K562 (cell line): ENCODE measurements at regions not wholly inside any gene's neighbourhood (a gene's known extent, or its start where the extent isn't known, plus 50 kb on each side); places are given as distances from the start of the nearest gene placed in this dataset.

Source experiments
- ATAC-seq: fragments of 200-7000 bp; cut with Tn5 transposase; 3 replicates; pipeline ENCODE4 v1.9.1; 2020; ENCODE audit warnings: moderate library complexity
- BruUV-seq: library from RNA; stranded (reverse); fragments of 400-500 nt; replicated peaks from 2 replicates; lab custom pipeline; 2021; lab: Mats Ljungman, UMichigan
- CTCF ChIA-PET: fragments of 300-600 bp; formaldehyde crosslinking; extraction: SDS; loops from one replicate; lab custom pipeline; 2021; ENCODE audit warnings: low intra/inter-chr PET ratio; lab: Yijun Ruan, JAX
- POLR2A ChIA-PET: fragments of 300-600, 350-650 bp; sonication (Branson Sonifier 250); formaldehyde crosslinking; extraction: SDS; loops from one replicate; lab custom pipeline; 2021; ENCODE audit warnings: antibody characterized with exemption, inconsistent platforms; lab: Yijun Ruan, JAX
- DNase-seq, 4 experiments: peaks; one replicate each; pipeline versions ENCODE4 v3.0.0 to v3.0.0-alpha.2; 2011 to 2018; ENCODE audit warnings: low spot score in 3 of 4, mixed read lengths in 3 of 4; ENCODE audit errors: extremely low read depth in 1 of 4
- FAIRE-seq: peaks from 2 replicates; lab custom pipeline; 2011; peaks lifted over from hg19 to GRCh38; lab: Jason Lieb, UNC
- H2AFZ ChIP-seq: 2 replicates; pipeline ENCODE4 v1.6.0; 2011; ENCODE audit warnings: low read depth, low read length, control low read depth, inconsistent platforms
- H3K27ac ChIP-seq: fragments of 200-600 bp; 3 replicates; pipeline ENCODE4 v1.8.0; 2011; ENCODE audit warnings: low read depth, mild to moderate bottlenecking, control low read depth, inconsistent platforms, low read length, moderate library complexity, mixed read lengths; ENCODE audit errors: extremely low read depth
- H3K27me3 ChIP-seq, 2 experiments: fragments of 300-600 bp in 1 of 2; 2 replicates in 1 of 2; 3 replicates in 1 of 2; pipeline versions ENCODE4 v1.6.0 to v1.8.0; 2011; ENCODE audit warnings: inconsistent platforms in 2 of 2, low read length in 2 of 2, mild to moderate bottlenecking in 1 of 2, mixed read lengths in 1 of 2, moderate library complexity in 1 of 2; ENCODE audit not compliant: control insufficient read depth in 2 of 2, insufficient read depth in 2 of 2
- H3K36me3 ChIP-seq: fragments of 300-600 bp; 3 replicates; pipeline ENCODE4 v1.8.0; 2011; ENCODE audit warnings: mild to moderate bottlenecking, low read length, inconsistent platforms; ENCODE audit not compliant: control insufficient read depth, insufficient read depth
- H3K4me1 ChIP-seq, 2 experiments: fragments of 200-600 bp in 1 of 2; replicated peaks in 1 of 2; 2 replicates in 1 of 2; 3 replicates in 1 of 2; pipeline versions ENCODE4 v1.5.1 to v1.8.0; 2011; ENCODE audit warnings: inconsistent platforms in 2 of 2, low read length in 2 of 2, mild to moderate bottlenecking in 1 of 2, mixed read lengths in 1 of 2, moderate library complexity in 1 of 2; ENCODE audit not compliant: control insufficient read depth in 2 of 2, insufficient read depth in 2 of 2
- H3K4me2 ChIP-seq: 2 replicates; pipeline ENCODE4 v1.6.1; 2011; ENCODE audit warnings: low read length, control low read depth, inconsistent platforms, mixed read lengths; ENCODE audit not compliant: insufficient read depth
- H3K4me3 ChIP-seq: fragments of 200-600 bp; sonication (generic), shearing (Covaris generic); 2 replicates; pipeline ENCODE4 v1.5.1; 2016; ENCODE audit warnings: control low read depth, inconsistent platforms
- H3K79me2 ChIP-seq: fragments of 200-600 bp; 3 replicates; pipeline ENCODE4 v1.8.0; 2011; ENCODE audit warnings: low read length, inconsistent platforms; ENCODE audit not compliant: control insufficient read depth, insufficient read depth
- H3K9ac ChIP-seq, 2 experiments: 2 replicates each; pipeline versions ENCODE4 v1.6.0 to v1.6.1; 2011; ENCODE audit warnings: low read depth in 2 of 2, low read length in 2 of 2, control low read depth in 1 of 2, inconsistent platforms in 1 of 2, mild to moderate bottlenecking in 1 of 2, mixed read lengths in 1 of 2; ENCODE audit not compliant: insufficient read depth in 1 of 2
- H3K9me1 ChIP-seq: one replicate; pipeline ENCODE4 v1.6.0; 2011; ENCODE audit warnings: inconsistent platforms, mild to moderate bottlenecking, low read length, moderate library complexity; ENCODE audit not compliant: control insufficient read depth, insufficient read depth
- H3K9me3 ChIP-seq: replicated peaks from 2 replicates; pipeline ENCODE4 v1.5.1; 2011; ENCODE audit warnings: low read depth, low read length, inconsistent platforms; ENCODE audit not compliant: control insufficient read depth, insufficient read depth
- H4K20me1 ChIP-seq: replicated peaks from 2 replicates; pipeline ENCODE4 v1.6.1; 2011; ENCODE audit warnings: low read length, inconsistent platforms, mixed read lengths; ENCODE audit not compliant: control insufficient read depth, insufficient read depth
- BCOR ChIP-seq: fragments of 450-650 bp; IDR thresholded peaks from 2 replicates; pipeline ENCODE4 v1.6.1; 2016
- CBX1 ChIP-seq: sonication (generic); IDR thresholded peaks from 2 replicates; pipeline ENCODE4 v1.6.1; 2016; ENCODE audit warnings: antibody characterized with exemption, low read depth, mild to moderate bottlenecking
- COPS2 ChIP-seq: fragments of 450-650 bp; conservative IDR thresholded peaks from 2 replicates; pipeline ENCODE4 v1.6.1; 2016; ENCODE audit warnings: mild to moderate bottlenecking, moderate library complexity
- HNRNPH1 ChIP-seq: fragments of 200-400 bp; formaldehyde crosslinking; optimal IDR thresholded peaks from 2 replicates; pipeline ENCODE3; 2017; ENCODE audit warnings: low read depth, mild to moderate bottlenecking, low read length, moderate library complexity
- MCM7 ChIP-seq, 2 experiments: fragments of 450-650 bp; IDR thresholded peaks; 2 replicates each; pipeline ENCODE4 v1.6.1; 2016 to 2018
- NUFIP1 ChIP-seq: fragments of 450-650 bp; IDR thresholded peaks from 2 replicates; pipeline ENCODE4 v1.6.1; 2018; ENCODE audit not compliant: partially characterized antibody
- RBM22 ChIP-seq: fragments of 200-400 bp; formaldehyde crosslinking; IDR thresholded peaks from 2 replicates; pipeline ENCODE4 v1.6.1; 2018; ENCODE audit warnings: low read length, low read depth; ENCODE audit not compliant: poor library complexity, severe bottlenecking
- RNF219 ChIP-seq: fragments of 250-450 bp; sonication (Bioruptor Pico); IDR thresholded peaks from 2 replicates; pipeline ENCODE4 v1.5.0; 2022; ENCODE audit warnings: mild to moderate bottlenecking
- SRSF3 ChIP-seq: fragments of 200-400 bp; formaldehyde crosslinking; IDR thresholded peaks from 2 replicates; pipeline ENCODE4 v1.6.1; 2016; ENCODE audit warnings: mild to moderate bottlenecking, low read length, moderate library complexity; ENCODE audit not compliant: insufficient read depth
- TEAD1 ChIP-seq, 2 experiments: fragments of 450-650 bp in 1 of 2; sonication (generic) in 1 of 2; formaldehyde crosslinking; IDR thresholded peaks; 2 replicates each; pipeline versions ENCODE4 v1.4.0 to v1.8.0; 2020 to 2022; ENCODE audit warnings: mild to moderate bottlenecking in 2 of 2, missing genetic modification reagents in 1 of 2
- TEAD2 ChIP-seq: fragments of 450-650 bp; IDR thresholded peaks from 2 replicates; pipeline ENCODE4 v1.6.1; 2016; ENCODE audit warnings: missing genetic modification characterization, control low read depth, missing compliant biosample characterization
- ZNF121 ChIP-seq: sonication (generic); formaldehyde crosslinking; conservative IDR thresholded peaks from 2 replicates; pipeline ENCODE4 v1.8.0; 2022; ENCODE audit warnings: missing genetic modification reagents
- ZNF830 ChIP-seq: fragments of 250-450 bp; sonication (Bioruptor Pico); IDR thresholded peaks from 2 replicates; pipeline ENCODE4 v1.5.0; 2021; ENCODE audit warnings: mild to moderate bottlenecking
- WGBS: fragments of 100-300 bp; shearing (Covaris generic); methylation state at CpG from one replicate; pipeline ENCODE4 v1.1.6; 2016; ENCODE audit warnings: low coverage, mixed read lengths; ENCODE audit not compliant: insufficient coverage; ENCODE audit errors: missing lambda C conversion rate; 5-methylcytosine and 5-hydroxymethylcytosine counted together
- in situ Hi-C: fragments of 300-500 bp; cut with MboI; formaldehyde crosslinking; loops from 4 replicates; pipeline ENCODE4 v1.15.0; 2018; ENCODE audit warnings: inconsistent platforms, mixed read lengths
- intact Hi-C: fragments of 100-400 bp; cut with micrococcal nuclease; formaldehyde crosslinking; loops from 2 replicates; pipeline ENCODE4 v1.14.2; 2022
- TF ChIP-seq, protein P1 (sequence below), 2 experiments: fragments of 450-650 bp in 1 of 2; sonication (generic) in 1 of 2; formaldehyde crosslinking; conservative IDR thresholded peaks; 2 replicates each; pipeline versions ENCODE4 v1.4.0 to v1.8.1; 2020 to 2022; ENCODE audit warnings: mild to moderate bottlenecking in 1 of 2, missing genetic modification reagents in 1 of 2

- TF ChIP-seq SRSF3 (no peak), HNRNPH1 (no peak), COPS2 (no peak), BCOR (no peak)
Measured at GRCh38 chr10:33386926-33387325, 52.5 kb upstream of the NRP1 start (continued).

DNA sequence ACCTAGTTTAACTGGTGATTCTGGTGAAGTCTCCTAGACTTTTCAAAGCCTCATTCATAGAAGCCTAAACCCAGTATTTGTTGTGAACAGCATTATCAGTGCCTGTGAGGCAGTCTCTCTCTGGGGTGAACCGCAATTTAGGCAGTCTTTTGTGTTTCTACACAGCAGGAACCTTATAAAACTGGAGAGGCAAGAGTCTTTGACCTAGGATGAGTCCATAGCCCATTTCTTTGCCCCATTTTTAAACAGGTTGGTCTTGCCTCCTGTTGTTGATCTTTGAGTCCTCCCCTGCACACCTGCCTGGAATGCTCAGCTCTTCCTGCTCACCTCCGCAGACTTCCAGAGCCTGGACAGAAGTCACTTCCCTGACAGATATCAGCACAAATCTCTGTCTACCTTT is 51.2 kb upstream of the NRP1 start:
- no peak overlapping the region for H2AFZ ChIP-seq

GRCh38 chr10:33385015-33385414 is 50.5 kb upstream of the NRP1 start:
- H4K20me1 ChIP-seq = no peaks in the 10 kb centered on the region
- no peaks in the 10 kb centered on the region for H3K9me1 ChIP-seq
- ATAC-seq = no peak
- ChIA-PET POLR2A (no interaction called here), CTCF (no interaction called here)
- in situ Hi-C loops (no loop called here), intact Hi-C loops (no loop called here)
- H3K4me1 ChIP-seq = no peaks in the 10 kb centered on the region
- 0% methylated on average over 5 of the region's 5 CpGs for WGBS
- no peak overlapping the region for H3K4me2 ChIP-seq
- no peak for FAIRE-seq
- H3K4me3 ChIP-seq = no peak overlapping the region
- H3K9ac ChIP-seq = no peak overlapping the region
- no peak for DNase-seq
- H2AFZ ChIP-seq = no peak overlapping the region
- H3K9me3 ChIP-seq = no peaks in the 10 kb centered on the region
- no peaks in the 10 kb centered on the region for H3K36me3 ChIP-seq
- H3K79me2 ChIP-seq = no peaks in the 10 kb centered on the region
- H3K27me3 ChIP-seq = peaks cover 0 to 8% of the 10 kb centered on the region in 2 experiments; a peak in 3 of 5 replicates
- BruUV-seq = no TSS peak
- no peak overlapping the region for H3K27ac ChIP-seq
- TF ChIP-seq, protein P1, sequence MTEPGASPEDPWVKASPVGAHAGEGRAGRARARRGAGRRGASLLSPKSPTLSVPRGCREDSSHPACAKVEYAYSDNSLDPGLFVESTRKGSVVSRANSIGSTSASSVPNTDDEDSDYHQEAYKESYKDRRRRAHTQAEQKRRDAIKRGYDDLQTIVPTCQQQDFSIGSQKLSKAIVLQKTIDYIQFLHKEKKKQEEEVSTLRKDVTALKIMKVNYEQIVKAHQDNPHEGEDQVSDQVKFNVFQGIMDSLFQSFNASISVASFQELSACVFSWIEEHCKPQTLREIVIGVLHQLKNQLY (CRISPR knock-in tag; conservative IDR thresholded peaks at IDR 0.05) = no peak
- TF ChIP-seq ZNF830 (CRISPR knock-in tag) = no peak
- TF ChIP-seq RNF219 (CRISPR knock-in tag) = no peak
- no peak for TF ChIP-seq MCM7 (IDR thresholded peaks at IDR 0.05)
- TF ChIP-seq TEAD2 (tag) = no peak

More for the DNA sequence above, 51.2 kb upstream of the NRP1 start:
- in situ Hi-C loops = no loop called here
- FAIRE-seq (no peak), DNase-seq (no peak), ATAC-seq (no peak)
- Histone ChIP-seq H3K36me3 (no peaks in the 10 kb centered on the region), H3K4me2 (no peak overlapping the region), H3K9ac (no peak overlapping the region), H3K4me1 (no peaks in the 10 kb centered on the region), H3K79me2 (no peaks in the 10 kb centered on the region), H4K20me1 (no peaks in the 10 kb centered on the region), H3K9me3 (no peaks in the 10 kb centered on the region), H3K9me1 (no peaks in the 10 kb centered on the region), H3K27me3 (peaks cover 0 to 8% of the 10 kb centered on the region in 2 experiments; a peak in 2 of 5 replicates), H3K27ac (no peak overlapping the region), H3K4me3 (no peak overlapping the region)
- intact Hi-C loops = no loop called here
- ChIA-PET POLR2A (no interaction called here), CTCF (no interaction called here)
- no TSS peak for BruUV-seq
- WGBS = 0% methylated on average over 2 of the region's 2 CpGs
- TF ChIP-seq TEAD1 (CRISPR knock-in tag; IDR thresholded peaks at IDR 0.05) (no peak), CBX1 (no peak), NUFIP1 (no peak), ZNF121 (CRISPR knock-in tag) (no peak), RBM22 (no peak)
